PC-9 (cell line): ENCODE measurements at regions not wholly inside any gene's neighbourhood (a gene's known extent, or its start where the extent isn't known, plus 50 kb on each side); places are given as distances from the start of the nearest gene placed in this dataset.

Experiments used
- BruUV-seq: library from RNA; stranded (reverse); fragments of 400-500 nt; replicated peaks from 2 replicates; lab custom pipeline; 2021; lab: Mats Ljungman, UMichigan
- CTCF ChIA-PET: fragments of 300-600 bp; sonication (Branson Sonifier 250); formaldehyde crosslinking; loops from one replicate; lab custom pipeline; 2022; ENCODE audit warnings: antibody characterized with exemption; lab: Charles Lee
- POLR2A ChIA-PET: fragments of 300-600 bp; sonication (Branson Sonifier 250); formaldehyde crosslinking; loops from one replicate; lab custom pipeline; 2022; ENCODE audit warnings: antibody characterized with exemption; ENCODE audit not compliant: unreplicated experiment; lab: Charles Lee
- DNase-seq, 2 experiments: peaks; one replicate each; pipeline versions ENCODE4 v3.0.0 to v3.0.0-alpha.2; 2015 to 2022; ENCODE audit warnings: mixed read lengths in 1 of 2
- H2AFZ ChIP-seq: fragments of 200-600 bp; sonication (generic); 2 replicates; pipeline ENCODE4 v1.8.1; 2017; ENCODE audit warnings: antibody characterized with exemption
- H3F3A ChIP-seq: fragments of 200-600 bp; sonication (generic); 2 replicates; pipeline ENCODE4 v1.8.1; 2017; ENCODE audit warnings: antibody characterized with exemption, mild to moderate bottlenecking, low read depth; ENCODE audit not compliant: insufficient read depth
- H3K27ac ChIP-seq: fragments of 200-600 bp; sonication (generic); 2 replicates; pipeline ENCODE4 v1.6.1; 2016; ENCODE audit warnings: mixed run types
- H3K27me3 ChIP-seq: fragments of 200-600 bp; sonication (generic); 2 replicates; pipeline ENCODE4 v1.6.1; 2016; ENCODE audit warnings: low read depth, mixed run types; ENCODE audit not compliant: insufficient read depth
- H3K36me3 ChIP-seq: fragments of 200-600 bp; sonication (generic); 2 replicates; pipeline ENCODE4 v1.6.1; 2016; ENCODE audit warnings: low read depth, mixed run types
- H3K4me1 ChIP-seq: fragments of 200-600 bp; sonication (generic); replicated peaks from 2 replicates; pipeline ENCODE4 v1.6.1; 2016; ENCODE audit warnings: mixed run types; ENCODE audit not compliant: insufficient read depth
- H3K4me2 ChIP-seq: fragments of 200-600 bp; sonication (generic); 2 replicates; pipeline ENCODE4 v1.6.1; 2017; ENCODE audit warnings: mixed run types
- H3K4me3 ChIP-seq: fragments of 200-600 bp; sonication (generic); 2 replicates; pipeline ENCODE4 v1.6.1; 2016; ENCODE audit warnings: mixed run types
- H3K79me2 ChIP-seq: fragments of 200-600 bp; sonication (generic); 2 replicates; pipeline ENCODE4 v1.6.1; 2017; ENCODE audit warnings: low read depth, mixed run types
- H3K9me2 ChIP-seq: fragments of 200-600 bp; sonication (generic); 2 replicates; pipeline ENCODE4 v1.8.1; 2017; ENCODE audit warnings: mild to moderate bottlenecking; ENCODE audit not compliant: insufficient read depth
- H3K9me3 ChIP-seq: fragments of 200-600 bp; sonication (generic); 2 replicates; pipeline ENCODE4 v1.8.1; 2016; ENCODE audit warnings: low read depth; ENCODE audit not compliant: insufficient read depth
- H4K20me1 ChIP-seq: fragments of 200-600 bp; sonication (generic); 2 replicates; pipeline ENCODE4 v1.8.1; 2017; ENCODE audit not compliant: insufficient read depth
- EZH2 ChIP-seq: fragments of 200-600 bp; sonication (generic); IDR thresholded peaks from 2 replicates; pipeline ENCODE4 v1.8.0; 2017; ENCODE audit warnings: antibody characterized with exemption, low read depth
- intact Hi-C: fragments of 100-400 bp; cut with micrococcal nuclease; formaldehyde crosslinking; loops from one replicate; pipeline ENCODE4 v1.10.0; 2022; ENCODE audit not compliant: unreplicated experiment
- TF ChIP-seq, protein P1 (sequence below): fragments of 200-600 bp; sonication (generic); conservative IDR thresholded peaks from 2 replicates; pipeline ENCODE4 v1.6.1; 2017; ENCODE audit warnings: mixed run types, antibody characterized with exemption, mild to moderate bottlenecking, moderate library complexity

DNA sequence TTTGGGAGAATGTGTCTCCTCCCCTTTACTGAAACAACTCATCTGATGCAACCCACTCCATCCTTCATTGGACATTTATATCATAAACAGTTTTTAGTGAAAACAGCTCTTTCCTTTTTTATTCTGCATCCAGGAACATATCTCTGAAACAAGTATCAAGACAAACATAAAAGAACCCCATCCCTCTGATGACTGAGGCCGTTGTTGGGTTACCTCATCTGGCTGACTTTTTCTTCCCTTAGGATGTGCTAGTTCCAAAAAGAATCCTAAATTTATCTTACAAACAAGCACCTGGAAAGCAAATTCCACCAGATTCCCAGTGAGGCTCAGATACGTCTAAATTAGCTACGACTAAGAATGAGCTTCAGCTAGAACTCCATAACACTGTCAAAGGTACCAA, 483.7 kb upstream of the INTU start:
- intact Hi-C loops, result no loop called here
- no TSS peak for BruUV-seq

DNA sequence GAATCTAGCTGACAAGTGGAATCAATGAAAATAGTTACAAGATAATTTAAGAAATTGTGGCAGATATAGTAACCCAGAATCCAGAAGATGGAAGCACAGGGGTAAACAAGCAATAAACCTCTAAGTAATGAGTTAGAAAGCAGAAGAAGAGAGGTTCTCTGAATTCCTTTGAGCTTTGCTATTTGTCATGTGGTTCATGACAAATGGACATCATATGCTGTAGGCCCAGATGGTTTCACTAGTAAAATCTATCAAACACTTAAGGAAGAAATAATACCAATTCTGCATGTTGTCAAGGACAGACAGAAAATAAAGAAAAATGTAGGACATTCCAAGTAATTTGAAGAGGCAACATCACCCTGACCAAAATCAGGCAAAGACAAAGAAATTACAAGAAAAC, 480.8 kb upstream of the INTU start:
- no TSS peak for BruUV-seq
- no peak for TF ChIP-seq EZH2
- TF ChIP-seq, protein P1, sequence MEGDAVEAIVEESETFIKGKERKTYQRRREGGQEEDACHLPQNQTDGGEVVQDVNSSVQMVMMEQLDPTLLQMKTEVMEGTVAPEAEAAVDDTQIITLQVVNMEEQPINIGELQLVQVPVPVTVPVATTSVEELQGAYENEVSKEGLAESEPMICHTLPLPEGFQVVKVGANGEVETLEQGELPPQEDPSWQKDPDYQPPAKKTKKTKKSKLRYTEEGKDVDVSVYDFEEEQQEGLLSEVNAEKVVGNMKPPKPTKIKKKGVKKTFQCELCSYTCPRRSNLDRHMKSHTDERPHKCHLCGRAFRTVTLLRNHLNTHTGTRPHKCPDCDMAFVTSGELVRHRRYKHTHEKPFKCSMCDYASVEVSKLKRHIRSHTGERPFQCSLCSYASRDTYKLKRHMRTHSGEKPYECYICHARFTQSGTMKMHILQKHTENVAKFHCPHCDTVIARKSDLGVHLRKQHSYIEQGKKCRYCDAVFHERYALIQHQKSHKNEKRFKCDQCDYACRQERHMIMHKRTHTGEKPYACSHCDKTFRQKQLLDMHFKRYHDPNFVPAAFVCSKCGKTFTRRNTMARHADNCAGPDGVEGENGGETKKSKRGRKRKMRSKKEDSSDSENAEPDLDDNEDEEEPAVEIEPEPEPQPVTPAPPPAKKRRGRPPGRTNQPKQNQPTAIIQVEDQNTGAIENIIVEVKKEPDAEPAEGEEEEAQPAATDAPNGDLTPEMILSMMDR, result no peak
- Histone ChIP-seq H3K27ac (no peak overlapping the region), H3K9me3 (no peaks in the 10 kb centered on the region), H3K4me2 (no peak overlapping the region), H3K27me3 (no peaks in the 10 kb centered on the region), H3K4me1 (no peaks in the 10 kb centered on the region), H3K9me2 (no peaks in the 10 kb centered on the region), H3K36me3 (no peaks in the 10 kb centered on the region), H2AFZ (no peak overlapping the region), H3F3A (no peaks in the 10 kb centered on the region), H4K20me1 (no peaks in the 10 kb centered on the region), H3K79me2 (no peaks in the 10 kb centered on the region), H3K4me3 (no peak overlapping the region)
- DNase-seq, result no peak
- intact Hi-C loops, result no loop called here
- ChIA-PET POLR2A (interaction anchor here (0.5 kb wide), 1 partner anchor 92 kb away, joined by 6 read pairs; no protein-coding TSS in a partner anchor), CTCF (no interaction called here)

More for the DNA sequence above, 483.7 kb upstream of the INTU start:
- CTCF ChIA-PET, result no interaction called here
- TF ChIP-seq, protein P1, result no peak
- Histone ChIP-seq H3K27me3 (no peaks in the 10 kb centered on the region), H3K79me2 (no peaks in the 10 kb centered on the region), H4K20me1 (no peaks in the 10 kb centered on the region), H3K27ac (no peak overlapping the region), H3K9me2 (no peaks in the 10 kb centered on the region), H3K4me2 (no peak overlapping the region), H3K4me3 (no peak overlapping the region), H3F3A (no peaks in the 10 kb centered on the region), H3K36me3 (no peaks in the 10 kb centered on the region), H3K9me3 (no peaks in the 10 kb centered on the region), H3K4me1 (no peaks in the 10 kb centered on the region), H2AFZ (no peak overlapping the region)
- POLR2A ChIA-PET, result no interaction called here
- no peak for DNase-seq

DNA sequence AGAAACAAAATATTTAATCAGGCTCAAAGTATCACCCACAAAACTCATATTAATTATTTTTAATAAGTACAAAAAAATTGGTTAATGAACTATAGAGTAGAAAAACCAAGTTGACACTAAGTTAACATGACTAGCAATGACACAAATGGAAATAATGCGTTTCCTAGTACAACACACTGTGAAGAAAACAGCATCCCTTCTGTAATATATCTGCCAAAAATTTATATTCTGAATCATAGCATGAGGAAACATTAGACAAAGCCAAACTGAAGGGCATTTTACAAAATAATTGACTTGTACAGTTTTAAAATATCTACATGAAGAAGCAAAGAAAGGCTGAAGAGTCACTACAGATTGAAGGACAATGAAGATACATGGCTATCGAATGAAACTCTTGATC, 477.6 kb upstream of the INTU start:
- Histone ChIP-seq H3F3A (no peaks in the 10 kb centered on the region), H3K4me2 (no peak overlapping the region), H3K79me2 (no peaks in the 10 kb centered on the region), H3K9me3 (no peaks in the 10 kb centered on the region), H3K36me3 (no peaks in the 10 kb centered on the region), H3K27ac (no peak overlapping the region), H3K4me1 (no peaks in the 10 kb centered on the region), H3K4me3 (no peak overlapping the region), H2AFZ (no peak overlapping the region), H4K20me1 (no peaks in the 10 kb centered on the region), H3K9me2 (no peaks in the 10 kb centered on the region), H3K27me3 (no peaks in the 10 kb centered on the region)
- intact Hi-C loops, result no loop called here
- ChIA-PET CTCF (no interaction called here), POLR2A (no interaction called here)
- no TSS peak for BruUV-seq
- TF ChIP-seq EZH2, result no peak
- TF ChIP-seq, protein P1, result no peak
- no peak for DNase-seq
